ENCODE measurements at regions not wholly inside any gene's neighbourhood (a gene's known extent, or its start where the extent isn't known, plus 50 kb on each side); places are given as distances from the start of the nearest gene placed in this dataset.
"Not testable (repeated sequence)": the region's sequence is repeated elsewhere in the genome, so short reads cannot be mapped to it uniquely, and the experiment has no call there.

- Histone ChIP-seq H3K27me3 (ENCODE audit: control insufficient read depth, insufficient read depth, low read length) (no peaks in the 10 kb centered on the region), H3K36me3 (ENCODE audit: control insufficient read depth, insufficient read depth, low read length) (no peaks in the 10 kb centered on the region), H3K4me3 (ENCODE audit: low read depth, low read length) (no peak overlapping the region)
- no peak for DNase-seq (ENCODE audit: low read depth)
- CTCF ChIA-PET = interaction anchor here (1.1 kb wide), 1 partner anchor 18 kb away, joined by 3 read pairs; no protein-coding TSS in a partner anchor
- POLR2A ChIA-PET = no interaction called here
- TF ChIP-seq CTCF (IDR thresholded peaks at IDR 0.05; ENCODE audit: insufficient read depth, low read depth, low read length) = no peak
Measured at GRCh38 chr11:37322333-37323194, 724.5 kb upstream of the RAG2 start.

GRCh38 chr11:37320921-37321320 is 722.9 kb upstream of the RAG2 start:
- Histone ChIP-seq H3K27me3 (ENCODE audit: control insufficient read depth, insufficient read depth, low read length) (no peaks in the 10 kb centered on the region), H3K36me3 (ENCODE audit: control insufficient read depth, insufficient read depth, low read length) (no peaks in the 10 kb centered on the region), H3K4me3 (ENCODE audit: low read depth, low read length) (no peak overlapping the region)
- POLR2A ChIA-PET = no interaction called here
- no peak for DNase-seq (ENCODE audit: low read depth)
- TF ChIP-seq CTCF (IDR thresholded peaks at IDR 0.05; ENCODE audit: insufficient read depth, low read depth, low read length) = no peak
- CTCF ChIA-PET = no interaction called here

GRCh38 chr11:37317803-37318202 is 719.8 kb upstream of the RAG2 start:
- no peak overlapping the region for H3K4me3 ChIP-seq (ENCODE audit: low read depth, low read length)
- H3K27me3 ChIP-seq (ENCODE audit: control insufficient read depth, insufficient read depth, low read length) = no peaks in the 10 kb centered on the region
- ChIA-PET CTCF (no interaction called here), POLR2A (no interaction called here)
- no peak for TF ChIP-seq CTCF (IDR thresholded peaks at IDR 0.05; ENCODE audit: insufficient read depth, low read depth, low read length)
- no peaks in the 10 kb centered on the region for H3K36me3 ChIP-seq (ENCODE audit: control insufficient read depth, insufficient read depth, low read length)
- DNase-seq (ENCODE audit: low read depth) = no peak

GRCh38 chr11:37313266-37313665 is 715.2 kb upstream of the RAG2 start:
- Histone ChIP-seq H3K36me3 (ENCODE audit: control insufficient read depth, insufficient read depth, low read length) (no peaks in the 10 kb centered on the region), H3K4me3 (ENCODE audit: low read depth, low read length) (no peak overlapping the region), H3K27me3 (ENCODE audit: control insufficient read depth, insufficient read depth, low read length) (no peaks in the 10 kb centered on the region)
- ChIA-PET POLR2A (no interaction called here), CTCF (no interaction called here)
- no peak for TF ChIP-seq CTCF (IDR thresholded peaks at IDR 0.05; ENCODE audit: insufficient read depth, low read depth, low read length)
- no peak for DNase-seq (ENCODE audit: low read depth)

- DNase-seq (ENCODE audit: low read depth) = no peak
- Histone ChIP-seq H3K36me3 (ENCODE audit: control insufficient read depth, insufficient read depth, low read length) (no peaks in the 10 kb centered on the region), H3K27me3 (ENCODE audit: control insufficient read depth, insufficient read depth, low read length) (no peaks in the 10 kb centered on the region), H3K4me3 (ENCODE audit: low read depth, low read length) (no peak overlapping the region)
- ChIA-PET CTCF (no interaction called here), POLR2A (no interaction called here)
- no peak for TF ChIP-seq CTCF (IDR thresholded peaks at IDR 0.05; ENCODE audit: insufficient read depth, low read depth, low read length)
Measured at GRCh38 chr11:37306563-37306962, 708.5 kb upstream of the RAG2 start.

GRCh38 chr11:37301405-37301804 is 703.4 kb upstream of the RAG2 start:
- CTCF ChIA-PET; H3K27me3 ChIP-seq (ENCODE audit: control insufficient read depth, insufficient read depth, low read length); POLR2A ChIA-PET; H3K4me3 ChIP-seq (ENCODE audit: low read depth, low read length); H3K36me3 ChIP-seq (ENCODE audit: control insufficient read depth, insufficient read depth, low read length); DNase-seq (ENCODE audit: low read depth): not testable (repeated sequence)
